ENCODE measurements at regions not wholly inside any gene's neighbourhood (a gene's known extent, or its start where the extent isn't known, plus 50 kb on each side); places are given as distances from the start of the nearest gene placed in this dataset.
"Not testable (repeated sequence)": the region's sequence is repeated elsewhere in the genome, so short reads cannot be mapped to it uniquely, and the experiment has no call there.

DNA sequence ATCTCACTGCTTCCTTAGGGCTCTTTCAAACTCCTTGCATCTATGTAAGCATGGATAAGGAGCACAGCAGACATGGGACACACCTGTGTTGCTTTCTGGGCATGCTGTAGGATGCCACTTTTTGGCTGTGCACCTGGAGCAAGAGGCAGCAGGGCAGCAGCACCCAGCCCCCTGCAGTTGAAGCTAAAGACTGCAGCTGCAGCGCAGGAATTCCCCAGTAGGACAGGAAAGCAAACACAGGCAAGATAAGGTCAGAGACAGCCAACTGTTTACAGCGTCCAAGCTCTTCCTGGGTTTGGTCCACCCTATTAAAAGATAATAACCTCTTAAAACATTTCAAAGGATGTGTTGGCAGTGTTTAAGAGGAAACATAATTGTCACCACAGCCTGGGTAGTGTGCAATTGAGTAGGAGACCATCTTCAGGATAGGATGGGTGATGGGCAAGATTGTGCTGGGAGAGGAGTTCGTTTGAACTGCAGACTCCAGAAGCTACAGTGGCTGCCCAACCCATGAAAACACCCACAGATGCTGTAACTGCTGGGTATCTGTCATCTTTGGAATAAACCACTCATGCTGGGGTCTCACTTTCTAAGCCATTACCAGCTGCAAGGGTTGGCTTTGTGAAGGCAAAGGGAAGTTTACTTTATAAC is 242.3 kb upstream of the PLGLB1 start:
- DNase-seq (ENCODE audit: low spot score), result not testable (repeated sequence)

DNA sequence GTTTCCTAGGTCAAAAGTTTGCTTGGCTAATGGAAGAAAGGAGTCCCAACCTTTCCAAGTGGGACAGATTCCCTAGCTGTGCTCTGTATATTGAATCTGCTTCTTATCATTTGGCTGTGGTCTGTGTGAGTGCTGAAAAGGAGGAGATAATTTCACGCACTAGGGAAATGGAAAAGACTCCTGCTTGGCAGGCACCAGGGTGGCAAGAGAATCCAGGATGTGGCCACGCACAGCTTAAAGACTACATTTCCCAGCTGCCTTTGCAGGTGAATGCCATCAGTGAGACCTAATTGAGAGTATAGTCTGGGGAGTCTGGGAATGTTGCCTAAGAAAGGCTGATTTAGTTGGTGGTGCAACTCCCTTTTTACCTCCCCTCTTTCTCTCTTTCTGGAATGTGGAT is 253.5 kb upstream of the PLGLB1 start:
- DNase-seq (ENCODE audit: low spot score), result not testable (repeated sequence)

DNA sequence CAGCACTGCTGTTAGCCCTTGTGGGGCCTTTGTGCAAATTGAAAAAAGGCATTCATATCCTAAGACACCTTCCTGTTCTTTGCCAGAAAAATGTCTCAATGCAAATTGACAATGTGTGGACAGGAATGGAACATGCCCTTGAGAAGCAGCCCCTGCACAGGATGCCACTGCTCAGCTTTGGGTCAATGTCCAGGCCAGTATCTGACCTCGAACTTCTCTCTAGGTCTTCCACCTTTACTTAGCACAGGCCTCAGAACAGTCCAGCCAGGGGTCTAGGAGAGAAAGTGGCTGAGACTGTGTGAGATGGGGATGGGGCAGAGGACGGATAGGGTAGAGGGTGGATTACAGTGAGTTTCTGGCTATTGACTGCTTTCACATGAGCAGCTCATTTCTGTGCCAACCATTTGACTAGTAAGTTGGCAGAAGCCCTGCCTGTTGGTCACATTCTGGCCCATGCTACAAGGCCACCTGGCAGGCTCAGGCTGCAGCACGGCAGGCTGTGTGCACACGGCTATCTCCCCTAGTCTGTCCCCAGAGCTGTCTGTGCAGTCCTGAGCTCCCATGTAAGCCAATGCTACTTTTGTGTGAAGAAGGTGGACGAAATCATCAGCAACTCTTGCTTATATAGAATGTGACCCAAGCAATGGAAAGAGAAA is 254.5 kb upstream of the PLGLB1 start:
- not testable (repeated sequence) for DNase-seq (ENCODE audit: low spot score)

DNA sequence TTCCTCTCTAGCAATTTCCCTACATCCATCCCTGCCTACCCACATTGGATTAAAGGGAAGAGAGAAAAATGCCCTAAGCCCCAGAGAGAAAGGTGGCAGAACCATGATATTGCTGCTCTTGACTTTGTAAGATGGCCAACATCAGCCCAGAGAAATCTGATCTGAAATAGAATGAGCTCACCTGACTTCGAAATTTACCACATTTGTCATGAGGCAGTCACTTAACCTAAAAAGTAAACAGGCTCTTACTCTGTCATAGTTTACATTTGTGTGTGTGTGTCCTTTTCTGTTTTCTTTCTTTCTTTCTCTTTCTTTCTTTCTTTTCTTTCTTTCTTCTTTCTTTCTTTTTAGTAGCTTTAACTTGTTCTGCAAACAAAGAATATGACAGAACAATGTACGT is 255.0 kb upstream of the PLGLB1 start:
- not testable (repeated sequence) for DNase-seq (ENCODE audit: low spot score)

DNA sequence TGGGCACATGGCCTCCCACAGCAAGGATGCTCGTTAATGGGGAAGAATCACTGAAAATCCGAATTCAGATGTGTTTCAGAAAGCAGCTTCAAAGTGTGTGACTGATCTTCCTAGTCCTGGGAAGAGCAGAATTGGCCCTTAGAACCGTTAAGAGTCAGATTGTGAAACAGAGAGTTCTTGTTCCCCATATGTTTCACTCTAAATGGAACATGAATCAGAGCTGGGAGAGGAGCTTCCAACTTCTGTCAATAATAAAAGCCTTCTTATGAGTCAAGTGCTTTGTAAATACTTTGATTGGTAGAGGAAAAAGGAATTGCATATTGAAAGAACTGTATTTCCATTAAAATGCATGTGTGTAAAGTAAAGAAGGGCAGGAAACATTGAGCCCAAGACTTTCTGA is 256.1 kb upstream of the PLGLB1 start:
- DNase-seq (ENCODE audit: low spot score), result not testable (repeated sequence)

DNA sequence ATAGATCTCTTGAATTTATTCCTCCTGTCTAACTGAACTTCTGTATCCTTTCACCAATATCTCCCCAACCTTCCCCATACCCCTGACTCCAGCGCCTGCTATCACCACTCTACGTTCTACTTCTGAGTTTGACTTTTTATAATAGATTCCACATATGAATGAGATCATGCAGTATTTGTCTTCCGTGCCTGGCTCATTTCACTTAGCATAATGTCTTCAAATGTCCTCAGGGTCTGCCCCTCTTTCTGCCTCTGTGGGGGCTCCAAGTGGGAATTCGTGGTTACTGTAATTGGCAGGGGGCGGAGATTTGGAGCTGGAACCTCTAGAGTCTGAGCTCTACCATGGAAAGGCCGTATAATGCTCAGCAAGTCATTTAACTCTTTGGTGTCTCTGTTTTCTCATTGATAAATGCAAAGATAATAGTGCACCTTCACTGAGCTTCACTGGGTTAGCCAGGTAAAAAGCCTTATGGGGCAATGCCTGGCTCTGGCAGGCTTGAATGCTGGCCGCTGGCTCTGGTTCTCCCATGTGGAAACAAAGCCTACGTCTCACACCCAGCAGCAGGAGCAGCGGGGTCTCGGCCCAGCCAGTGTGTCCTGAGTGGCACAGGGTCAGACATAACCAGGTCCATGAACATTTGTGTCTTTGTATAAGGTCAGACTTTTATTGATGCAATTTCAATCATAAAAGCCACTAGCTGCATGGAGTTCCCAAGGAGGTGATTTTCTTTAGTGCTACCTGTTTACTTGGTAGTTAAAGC is 259.1 kb upstream of the PLGLB1 start:
- DNase-seq (ENCODE audit: low spot score), result not testable (repeated sequence)

DNA sequence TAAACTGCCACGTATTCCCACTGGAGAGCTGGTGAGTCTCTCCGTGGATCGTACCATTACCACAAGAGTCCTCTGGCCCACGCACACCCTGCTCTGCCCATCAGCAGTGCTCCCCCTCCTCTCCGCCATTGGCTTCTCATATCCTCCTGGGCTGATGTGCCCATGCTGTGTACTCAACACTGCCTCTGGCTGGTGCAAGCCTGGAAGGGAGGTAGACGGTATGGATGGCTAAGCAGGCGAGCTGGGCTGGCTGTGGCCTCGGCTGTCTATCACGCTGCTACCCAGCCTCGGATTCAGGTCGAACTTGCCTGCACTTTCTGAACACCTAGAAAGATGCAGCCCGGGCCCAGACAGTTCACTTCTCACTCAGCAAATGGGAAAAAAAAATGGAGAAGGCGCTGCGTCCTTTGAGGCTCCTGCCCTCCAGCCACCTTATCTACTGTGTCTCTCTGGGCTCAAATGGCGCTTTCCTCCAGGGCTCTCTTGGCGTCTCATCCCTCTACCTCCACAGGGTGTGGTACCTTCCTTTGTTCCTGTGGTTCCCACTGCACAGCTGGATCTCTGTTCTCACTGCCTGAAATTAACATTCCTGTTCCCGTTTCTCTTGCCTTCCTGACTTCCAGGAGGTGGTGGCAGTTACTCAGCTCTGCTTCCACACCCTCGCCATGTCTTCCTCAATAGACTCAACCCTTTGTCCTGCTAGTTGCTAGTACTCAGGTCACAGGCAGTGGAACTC is 262.3 kb upstream of the PLGLB1 start:
- not testable (repeated sequence) for DNase-seq (ENCODE audit: low spot score)

DNA sequence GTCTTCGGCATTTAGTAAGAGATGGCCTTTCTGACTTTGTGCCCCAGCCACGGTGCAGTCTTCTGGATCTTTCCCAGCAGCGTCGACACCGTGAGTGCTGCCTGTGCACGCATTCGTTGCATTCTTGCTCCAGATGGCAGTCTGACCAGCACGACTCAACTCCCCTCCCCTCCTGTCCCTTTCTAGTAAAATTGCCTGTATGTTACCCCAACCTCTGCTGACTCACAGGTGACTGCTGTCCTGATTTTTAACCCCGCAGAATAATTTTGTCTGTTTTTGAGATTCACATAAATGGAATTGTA is 262.8 kb upstream of the PLGLB1 start:
- not testable (repeated sequence) for DNase-seq (ENCODE audit: low spot score)

DNA sequence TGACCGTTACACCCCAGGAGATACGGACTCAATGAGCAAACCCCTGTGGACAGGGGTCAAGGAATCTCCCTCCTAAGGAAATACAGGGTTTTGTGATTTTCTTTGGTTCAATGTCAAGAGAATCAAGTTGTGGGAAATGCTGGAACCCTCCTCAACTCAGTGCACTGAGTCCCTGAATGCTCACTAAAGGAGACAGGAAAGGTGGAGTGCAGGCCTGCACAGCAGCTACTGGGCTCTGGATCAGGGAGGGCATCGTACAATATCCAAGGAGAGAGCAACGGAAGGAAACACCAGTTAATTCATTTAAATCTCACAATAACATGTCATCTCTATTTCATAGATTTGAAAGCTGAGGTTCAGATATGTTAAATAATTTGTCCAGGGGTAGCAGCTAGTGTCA is 263.5 kb upstream of the PLGLB1 start:
- not testable (repeated sequence) for DNase-seq (ENCODE audit: low spot score)

DNA sequence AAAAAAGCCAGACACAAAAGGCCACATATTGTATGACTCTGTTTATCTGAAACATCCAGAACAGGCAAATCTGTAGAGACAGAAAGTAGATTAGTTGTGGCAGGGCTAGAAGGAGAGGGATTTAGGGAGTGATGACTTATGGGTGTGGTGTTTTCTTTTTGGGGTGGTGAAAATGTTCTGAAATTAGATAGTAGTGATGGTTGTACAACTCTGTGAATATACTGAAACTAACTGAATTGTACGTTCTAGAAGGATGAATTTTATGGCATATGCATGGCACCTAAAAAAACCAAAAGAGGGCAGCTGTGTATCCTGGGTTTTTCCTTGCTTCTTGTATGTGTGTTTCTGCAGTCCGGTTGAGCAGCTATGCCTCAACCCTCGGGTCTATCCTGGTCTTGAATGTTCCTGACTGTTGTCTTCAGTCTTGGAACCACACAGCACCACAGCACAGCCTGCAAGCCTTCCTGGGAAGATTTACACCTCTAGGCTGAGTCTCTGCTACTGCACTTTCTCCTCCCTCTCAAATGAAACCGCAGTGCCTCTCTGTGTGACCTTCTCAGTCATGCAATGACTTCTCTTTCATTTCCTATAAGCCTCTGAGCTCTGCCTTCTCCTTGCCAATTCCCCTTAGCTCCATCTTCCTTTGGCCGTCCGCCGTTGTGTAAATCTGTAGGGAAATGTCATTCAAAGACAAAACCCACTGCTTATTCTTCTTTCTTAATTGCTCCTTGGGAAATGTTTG is 269.1 kb upstream of the PLGLB1 start:
- not testable (repeated sequence) for DNase-seq (ENCODE audit: low spot score)

DNA sequence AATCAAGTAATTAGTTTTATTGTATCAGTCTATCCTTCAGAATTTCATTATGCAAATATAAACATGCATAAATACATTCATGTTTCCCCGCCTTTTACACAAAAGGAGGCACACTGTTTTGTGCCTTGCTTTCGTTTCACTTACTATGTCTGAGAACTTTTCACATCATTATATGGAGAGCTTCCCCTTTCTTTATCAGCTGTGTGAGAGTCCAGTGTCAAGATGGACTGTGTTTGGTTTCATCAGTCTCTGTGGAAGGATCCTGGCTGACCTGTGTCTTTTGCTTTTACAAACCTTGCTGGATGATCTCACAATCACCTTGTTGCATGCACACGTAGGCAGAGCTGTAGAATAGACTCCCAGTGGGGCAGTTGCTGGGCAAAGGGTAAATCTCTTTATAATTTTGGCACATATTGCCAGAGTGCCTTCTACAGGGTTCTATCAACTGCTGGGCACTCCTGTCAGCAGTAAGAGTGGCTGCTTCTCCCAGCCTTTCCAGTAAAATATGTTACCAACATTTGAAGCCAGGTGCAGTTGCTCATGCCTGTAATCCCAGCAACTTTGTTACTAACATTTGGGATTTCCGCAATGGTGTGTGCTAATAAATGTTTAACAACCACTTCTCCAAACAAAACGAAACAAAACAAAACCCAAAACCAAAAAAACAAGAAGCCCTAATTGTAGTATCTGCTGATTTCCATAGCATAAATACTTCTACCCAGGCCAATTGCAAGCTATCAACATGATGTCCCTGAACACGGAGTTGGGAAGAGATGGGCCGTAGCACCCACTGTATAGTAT is 270.0 kb upstream of the PLGLB1 start:
- DNase-seq (ENCODE audit: low spot score), result not testable (repeated sequence)

DNA sequence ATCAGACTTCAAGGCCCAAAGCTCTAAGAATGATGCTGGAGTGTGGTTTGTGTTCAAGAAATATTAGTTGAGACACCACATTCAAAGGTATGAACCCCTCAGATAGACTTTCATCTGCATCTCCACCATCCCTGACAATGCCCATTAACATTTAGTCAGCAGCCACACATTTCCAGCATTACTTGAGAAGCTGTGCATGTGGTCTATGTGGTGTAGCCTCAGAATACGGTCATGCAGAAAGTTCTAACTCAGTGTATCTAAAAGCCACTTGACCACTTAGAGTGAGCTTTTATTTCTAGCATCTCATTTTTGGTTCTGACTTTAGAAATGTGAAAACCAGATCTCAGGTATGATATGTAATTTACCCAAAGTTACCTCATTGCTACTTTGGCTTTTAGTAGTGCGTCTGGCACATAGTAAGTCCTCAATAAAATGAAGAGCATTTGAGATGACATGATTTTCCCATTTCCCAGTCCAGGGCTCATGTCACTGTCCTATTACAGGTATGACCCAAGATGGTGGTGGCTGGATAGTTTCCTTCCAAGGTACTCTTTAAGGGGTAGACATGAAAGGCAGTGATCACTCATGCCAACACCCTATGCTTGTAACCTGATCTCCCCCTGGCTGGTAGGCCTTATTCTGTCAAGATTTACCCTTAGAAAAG is 272.4 kb upstream of the PLGLB1 start:
- not testable (repeated sequence) for DNase-seq (ENCODE audit: low spot score)

DNA sequence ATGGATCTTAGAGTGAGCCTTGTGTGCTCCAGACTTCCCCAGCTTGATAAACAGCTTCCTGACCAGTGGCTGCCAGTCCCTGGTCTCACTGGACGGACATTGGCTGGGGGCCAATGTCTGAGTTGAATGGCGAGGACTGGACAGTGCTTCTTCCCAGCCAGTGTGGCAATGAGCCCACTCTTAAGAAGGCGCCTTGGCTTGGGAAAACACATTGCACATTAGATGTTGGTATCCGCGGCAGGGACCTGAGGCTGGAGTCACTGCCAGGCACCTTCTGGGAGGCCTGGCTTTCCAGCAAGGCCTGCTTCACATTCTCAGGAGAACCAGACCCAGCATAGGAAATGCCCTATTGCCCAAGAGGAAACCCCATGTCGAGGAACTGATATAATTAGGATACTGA is 273.5 kb upstream of the PLGLB1 start:
- not testable (repeated sequence) for DNase-seq (ENCODE audit: low spot score)

DNA sequence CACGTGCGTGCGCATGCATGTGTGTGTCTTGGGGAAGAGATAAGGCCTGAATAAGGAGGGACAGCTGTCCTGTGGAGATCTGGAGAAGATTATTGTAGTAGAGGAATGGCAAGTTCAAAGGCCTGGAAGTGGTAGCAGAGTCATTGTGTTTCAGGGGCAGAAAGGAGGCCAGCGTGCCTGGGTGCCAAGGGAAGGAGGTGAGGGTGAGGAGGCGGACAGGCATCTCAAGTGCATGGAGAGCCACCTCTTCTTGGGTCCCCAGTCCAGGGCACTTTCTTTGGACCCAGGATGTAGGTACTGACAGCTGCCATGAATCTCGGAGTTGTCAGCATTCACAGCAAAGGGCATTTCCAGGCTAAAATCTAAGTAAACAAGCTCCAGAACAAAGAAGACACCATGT is 279.7 kb upstream of the PLGLB1 start:
- DNase-seq (ENCODE audit: low spot score), result not testable (repeated sequence)

DNA sequence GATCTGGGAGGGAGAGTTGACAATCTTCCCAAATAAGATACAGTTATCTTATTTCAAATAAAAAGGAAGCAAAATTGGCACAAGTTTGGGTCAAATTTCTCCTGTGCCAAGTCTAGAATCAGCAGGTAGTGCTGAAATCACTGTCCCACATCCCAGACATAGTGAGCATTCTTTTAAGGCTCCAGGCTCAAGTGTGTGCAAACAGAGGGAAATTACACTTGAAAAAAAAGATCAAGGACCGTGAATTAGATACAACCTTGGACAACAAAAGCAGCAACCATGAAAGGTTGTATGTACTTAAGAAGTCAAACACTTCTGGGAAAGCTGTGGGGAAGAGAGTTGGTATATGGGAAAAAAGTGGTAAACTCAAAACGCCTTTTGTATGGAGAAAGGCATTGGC is 280.2 kb upstream of the PLGLB1 start:
- DNase-seq (ENCODE audit: low spot score), result not testable (repeated sequence)

DNA sequence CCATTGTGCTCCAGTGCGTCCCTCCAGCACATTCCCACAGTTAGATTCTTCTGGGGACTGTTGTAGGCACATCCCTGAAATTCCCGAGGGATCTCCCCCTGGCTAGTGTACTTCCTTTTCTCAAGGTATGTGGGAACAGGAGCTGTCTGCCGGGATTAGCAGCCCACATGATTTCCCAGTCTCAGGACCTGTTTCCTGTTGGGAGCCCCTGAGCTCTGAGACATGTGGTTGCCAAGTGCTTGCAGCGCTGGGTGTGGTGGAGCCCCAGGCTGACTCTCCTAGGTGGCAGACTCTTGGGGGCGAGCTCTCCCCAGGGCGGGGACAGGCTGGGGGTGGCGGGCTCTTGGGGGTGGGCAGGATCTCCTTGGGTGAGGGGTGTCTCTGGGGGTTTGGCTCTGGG is 287.0 kb upstream of the PLGLB1 start:
- DNase-seq (ENCODE audit: low spot score), result not testable (repeated sequence)

DNA sequence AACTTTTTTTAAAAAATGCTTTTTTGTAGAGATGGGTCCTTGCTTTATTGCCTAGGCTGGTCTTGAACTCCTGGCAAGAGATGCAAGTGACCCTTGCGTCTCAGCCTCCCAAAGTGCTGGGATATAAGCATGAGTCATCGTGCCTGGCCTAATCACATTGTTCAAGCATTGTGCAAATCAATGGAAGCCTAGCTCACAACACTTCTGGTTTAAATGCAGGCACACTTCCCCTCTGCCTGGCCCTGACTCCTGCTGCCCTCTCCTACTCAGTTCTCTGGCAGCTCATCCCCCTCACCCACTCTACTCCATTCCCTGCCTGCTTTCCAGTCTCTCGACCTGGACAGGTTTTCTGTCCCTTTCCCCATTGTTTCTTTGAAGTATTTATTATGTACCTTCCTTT is 288.1 kb upstream of the PLGLB1 start:
- DNase-seq (ENCODE audit: low spot score), result not testable (repeated sequence)

DNA sequence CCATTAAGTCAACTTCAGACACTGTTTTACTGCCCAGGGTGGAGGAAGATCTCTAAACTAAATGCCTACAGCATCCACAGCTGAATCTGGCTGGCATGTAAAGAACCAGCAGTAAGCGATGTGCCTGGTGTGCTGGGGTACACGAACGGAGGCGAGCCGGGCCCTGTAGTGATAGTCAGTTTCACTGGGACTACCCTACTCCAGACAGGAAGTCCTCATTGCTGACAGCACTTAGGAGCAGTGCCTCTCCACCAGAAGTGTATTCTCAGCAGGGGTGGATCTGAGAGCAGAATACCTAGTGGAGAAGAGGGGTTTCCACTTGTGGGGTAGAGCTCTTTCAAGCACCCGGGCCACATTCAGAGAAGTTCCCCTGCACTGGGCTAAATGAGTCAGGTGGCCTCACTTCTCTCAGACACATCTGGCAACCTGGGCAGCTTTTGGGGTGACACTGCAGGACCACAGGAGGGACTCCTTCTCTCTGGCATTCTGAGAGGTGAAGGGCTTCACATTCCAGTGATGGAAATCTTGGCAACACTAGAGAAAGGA is 290.3 kb upstream of the PLGLB1 start:
- DNase-seq (ENCODE audit: low spot score), result not testable (repeated sequence)

DNA sequence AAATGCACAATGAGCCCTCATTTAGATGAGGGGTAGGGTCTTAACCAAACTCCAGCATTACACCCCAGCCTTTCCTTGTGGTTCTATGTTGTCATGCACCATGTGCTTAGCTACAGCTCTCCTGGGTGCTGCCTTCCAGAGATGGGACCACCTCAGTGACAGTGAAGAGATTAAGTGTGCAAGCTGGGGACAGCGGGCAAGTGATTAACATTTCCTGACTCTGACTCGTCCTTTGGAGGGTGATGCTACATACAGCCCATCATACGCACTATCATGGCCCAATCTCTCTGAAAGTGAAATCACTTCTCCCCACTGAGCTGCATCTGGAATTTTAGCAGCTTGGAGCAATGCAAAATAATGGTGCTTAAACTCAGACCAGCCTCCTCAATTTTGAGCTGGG is 293.0 kb upstream of the PLGLB1 start:
- DNase-seq (ENCODE audit: low spot score), result not testable (repeated sequence)

Data from kidney tubule cell (primary cell).